ENCODE measurements at regions not wholly inside any gene's neighbourhood (a gene's known extent, or its start where the extent isn't known, plus 50 kb on each side); places are given as distances from the start of the nearest gene placed in this dataset.

GRCh38 chr20:24131281-24131680 is 142.7 kb upstream of the GGTLC1 start:
- Histone ChIP-seq H3K36me3 (ENCODE audit: control insufficient read depth, insufficient read depth, low read length) (no peaks in the 10 kb centered on the region), H3K27me3 (replicated peaks; ENCODE audit: control insufficient read depth, insufficient read depth, low read length) (no peaks in the 10 kb centered on the region; the same call in 1 of the 2 replicates), H3K4me3 (replicated peaks; ENCODE audit: low read depth, low read length) (no peak overlapping the region)
- DNase-seq (ENCODE audit: extremely low read depth, insufficient read length), result no peak
- no peak for TF ChIP-seq CTCF (IDR thresholded peaks at IDR 0.05; ENCODE audit: insufficient read depth, low read length, poor library complexity, severe bottlenecking)

GRCh38 chr20:24129641-24130040 is 141.1 kb upstream of the GGTLC1 start:
- DNase-seq (ENCODE audit: extremely low read depth, insufficient read length), result no peak
- TF ChIP-seq CTCF (IDR thresholded peaks at IDR 0.05; ENCODE audit: insufficient read depth, low read length, poor library complexity, severe bottlenecking), result no peak
- Histone ChIP-seq H3K36me3 (ENCODE audit: control insufficient read depth, insufficient read depth, low read length) (no peaks in the 10 kb centered on the region), H3K27me3 (replicated peaks; ENCODE audit: control insufficient read depth, insufficient read depth, low read length) (no peaks in the 10 kb centered on the region), H3K4me3 (replicated peaks; ENCODE audit: low read depth, low read length) (no peak overlapping the region)

- no peak overlapping the region for H3K4me3 ChIP-seq (replicated peaks; ENCODE audit: low read depth, low read length)
- no peaks in the 10 kb centered on the region; the same call in 1 of the 2 replicates for H3K27me3 ChIP-seq (replicated peaks; ENCODE audit: control insufficient read depth, insufficient read depth, low read length)
- H3K36me3 ChIP-seq (ENCODE audit: control insufficient read depth, insufficient read depth, low read length), result no peaks in the 10 kb centered on the region
- DNase-seq (ENCODE audit: extremely low read depth, insufficient read length), result no peak
- TF ChIP-seq CTCF (IDR thresholded peaks at IDR 0.05; ENCODE audit: insufficient read depth, low read length, poor library complexity, severe bottlenecking), result no peak
Measured at GRCh38 chr20:24124951-24125650, 136.5 kb upstream of the GGTLC1 start.

GRCh38 chr20:24124003-24124402 is 135.4 kb upstream of the GGTLC1 start:
- Histone ChIP-seq H3K4me3 (replicated peaks; ENCODE audit: low read depth, low read length) (no peak overlapping the region), H3K27me3 (replicated peaks; ENCODE audit: control insufficient read depth, insufficient read depth, low read length) (no peaks in the 10 kb centered on the region; the same call in 1 of the 2 replicates), H3K36me3 (ENCODE audit: control insufficient read depth, insufficient read depth, low read length) (no peaks in the 10 kb centered on the region)
- TF ChIP-seq CTCF (IDR thresholded peaks at IDR 0.05; ENCODE audit: insufficient read depth, low read length, poor library complexity, severe bottlenecking), result no peak
- no peak for DNase-seq (ENCODE audit: extremely low read depth, insufficient read length)

GRCh38 chr20:24118441-24119175 is 130.0 kb upstream of the GGTLC1 start:
- no peaks in the 10 kb centered on the region; the same call in none of the 2 replicates for H3K27me3 ChIP-seq (replicated peaks; ENCODE audit: control insufficient read depth, insufficient read depth, low read length)
- H3K36me3 ChIP-seq (ENCODE audit: control insufficient read depth, insufficient read depth, low read length), result no peaks in the 10 kb centered on the region
- H3K4me3 ChIP-seq (replicated peaks; ENCODE audit: low read depth, low read length), result no peak overlapping the region
- no peak for DNase-seq (ENCODE audit: extremely low read depth, insufficient read length)
- TF ChIP-seq CTCF (IDR thresholded peaks at IDR 0.05; ENCODE audit: insufficient read depth, low read length, poor library complexity, severe bottlenecking), result no peak

All from GM06990 (cell line).